HEK293T (cell line): ENCODE measurements at regions not wholly inside any gene's neighbourhood (a gene's known extent, or its start where the extent isn't known, plus 50 kb on each side); places are given as distances from the start of the nearest gene placed in this dataset.

ENCODE experiments used
- ELF4 ChIP-seq: fragments of 450-650 bp; IDR thresholded peaks from 2 replicates; pipeline ENCODE4 v1.6.1; 2017; ENCODE audit warnings: antibody characterized with exemption
- FOXK2 ChIP-seq: fragments of 450-650 bp; IDR thresholded peaks from 2 replicates; pipeline ENCODE4 v1.6.1; 2016; ENCODE audit warnings: mild to moderate bottlenecking
- FOXM1 ChIP-seq: fragments of 450-650 bp; IDR thresholded peaks from 2 replicates; pipeline ENCODE4 v1.6.1; 2017; ENCODE audit warnings: mild to moderate bottlenecking, borderline replicate concordance
- HDGF ChIP-seq: fragments of 450-650 bp; IDR thresholded peaks from 2 replicates; pipeline ENCODE4 v1.6.1; 2017; ENCODE audit warnings: antibody characterized with exemption, borderline replicate concordance
- NFRKB ChIP-seq: fragments of 450-650 bp; IDR thresholded peaks from 2 replicates; pipeline ENCODE4 v1.6.1; 2016; ENCODE audit warnings: mild to moderate bottlenecking, moderate library complexity
- SP1 ChIP-seq: fragments of 450-650 bp; IDR thresholded peaks from 2 replicates; pipeline ENCODE4 v1.6.1; 2017
- SUZ12 ChIP-seq: fragments of 450-650 bp; IDR thresholded peaks from 2 replicates; pipeline ENCODE4 v1.6.1; 2016; ENCODE audit warnings: mild to moderate bottlenecking
- TARDBP ChIP-seq: fragments of 450-650 bp; IDR thresholded peaks from 2 replicates; pipeline ENCODE4 v1.6.1; 2016
- ZNF384 ChIP-seq: fragments of 450-650 bp; IDR thresholded peaks from 2 replicates; pipeline ENCODE4 v1.6.1; 2016

DNA sequence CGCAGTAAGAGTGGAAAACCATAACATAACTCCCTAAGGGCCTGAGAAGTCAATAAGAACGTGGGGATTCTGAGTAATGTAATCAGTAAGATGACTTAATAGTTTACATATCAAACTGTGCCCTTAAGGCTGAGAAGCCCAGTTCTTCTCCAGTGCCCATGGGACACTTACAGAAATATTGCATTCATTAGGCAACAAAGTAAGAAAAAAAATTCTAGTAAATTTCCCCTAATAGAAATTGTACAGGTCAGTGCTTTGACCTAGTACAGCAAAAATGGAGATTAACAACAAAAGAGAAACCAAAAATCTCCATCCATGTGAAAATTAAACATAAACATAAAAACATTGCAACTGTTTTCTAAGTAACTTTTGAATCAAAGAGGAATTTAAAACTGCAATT lies 139.8 kb upstream of the HS6ST1 start:
- no peak for TF ChIP-seq ELF4
- no peak for TF ChIP-seq NFRKB
- TF ChIP-seq FOXM1, result no peak
- TF ChIP-seq ZNF384, result no peak
- no peak for TF ChIP-seq SUZ12
- no peak for TF ChIP-seq TARDBP
- no peak for TF ChIP-seq HDGF
- no peak for TF ChIP-seq SP1
- no peak for TF ChIP-seq FOXK2
